ENCODE measurements at regions not wholly inside any gene's neighbourhood (a gene's known extent, or its start where the extent isn't known, plus 50 kb on each side); places are given as distances from the start of the nearest gene placed in this dataset.
"Not testable (repeated sequence)": the region's sequence is repeated elsewhere in the genome, so short reads cannot be mapped to it uniquely, and the experiment has no call there.

DNA sequence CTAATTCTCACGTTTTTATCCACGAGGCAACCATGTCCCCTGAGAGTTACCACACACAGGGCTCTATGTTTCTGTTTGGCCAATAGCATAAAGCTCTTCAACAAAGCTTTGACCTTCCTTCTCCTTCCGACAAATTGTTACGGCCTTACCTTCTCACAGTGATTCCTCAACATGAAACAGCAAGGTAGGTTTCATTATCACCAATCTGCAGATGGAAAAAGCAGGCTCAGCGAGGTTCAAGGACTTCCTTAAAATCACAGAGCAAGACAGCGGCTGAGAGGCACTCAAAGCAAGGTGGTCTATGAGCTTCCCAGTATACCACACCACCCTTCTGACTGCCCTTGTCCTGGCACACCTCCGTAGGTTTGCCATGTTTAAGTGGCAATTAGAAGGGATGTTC is 360.0 kb downstream of the CD83 start:
- Histone ChIP-seq H3K9me2 (ENCODE audit: insufficient read depth, low read length) (no peaks in the 10 kb centered on the region), H3F3A (ENCODE audit: insufficient read depth, low read length, poor library complexity, severe bottlenecking) (no peaks in the 10 kb centered on the region), H4K20me1 (ENCODE audit: insufficient read depth) (no peaks in the 10 kb centered on the region), H3K79me2 (replicated peaks; ENCODE audit: insufficient read depth, low read length) (no peaks in the 10 kb centered on the region), H3K36me3 (ENCODE audit: insufficient read depth, low read length) (no peaks in the 10 kb centered on the region), H3K27me3 (ENCODE audit: insufficient read depth, low read depth, low read length) (no peaks in the 10 kb centered on the region), H3K4me2 (ENCODE audit: low read length) (no peak overlapping the region), H2AFZ (ENCODE audit: low read depth, low read length) (no peak overlapping the region), H3K9ac (ENCODE audit: low read length) (no peak overlapping the region), H3K4me3 (ENCODE audit: low read length) (no peak overlapping the region), H3K9me3 (ENCODE audit: low read length) (no peaks in the 10 kb centered on the region), H3K27ac (ENCODE audit: low read length) (no peak overlapping the region)
- no peak for TF ChIP-seq EZH2 (IDR thresholded peaks at IDR 0.05; ENCODE audit: borderline replicate concordance, insufficient read depth, low read length, poor library complexity, severe bottlenecking)

DNA sequence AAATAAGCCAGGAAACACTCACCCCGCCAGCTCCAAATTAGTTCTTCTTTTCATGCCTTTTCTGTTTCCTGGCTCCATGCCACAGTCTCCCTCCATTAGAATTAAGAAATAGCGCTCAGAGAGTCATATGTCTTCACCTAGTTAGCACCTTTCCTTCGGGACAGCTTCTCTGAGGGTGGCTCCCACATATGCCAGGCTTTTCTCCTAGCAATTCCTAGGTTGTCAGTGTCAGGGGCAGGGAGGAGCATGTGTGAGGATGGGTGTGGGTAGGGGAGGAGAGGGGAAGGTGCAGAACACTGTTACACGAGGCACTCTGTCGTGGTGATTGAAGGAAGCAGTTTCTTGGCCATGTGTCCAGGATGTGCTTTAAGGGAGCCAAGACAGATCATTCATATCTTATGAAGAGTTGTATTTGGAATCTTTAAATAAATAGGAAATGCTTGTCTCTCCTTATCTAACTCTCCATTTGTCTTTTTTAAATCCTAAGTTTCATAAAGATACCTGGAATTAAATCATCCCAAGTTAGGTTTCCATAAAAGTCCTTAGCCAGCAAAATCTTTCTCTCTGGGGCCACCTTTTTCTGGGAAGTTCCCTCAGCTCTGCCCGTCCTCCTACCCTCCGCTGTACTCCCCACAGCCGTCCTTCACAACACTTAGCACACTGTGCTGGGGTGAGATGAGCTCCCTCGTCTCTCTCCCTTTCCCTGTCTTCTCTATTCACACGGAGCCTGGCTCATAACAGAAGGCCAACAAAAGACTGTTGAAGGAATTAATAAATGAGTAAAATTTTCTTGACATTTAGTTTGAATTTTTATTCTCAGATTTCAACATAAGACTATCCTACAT is 361.0 kb downstream of the CD83 start:
- Histone ChIP-seq H3K4me2 (ENCODE audit: low read length) (no peak overlapping the region), H3K79me2 (replicated peaks; ENCODE audit: insufficient read depth, low read length) (no peaks in the 10 kb centered on the region), H3K27me3 (ENCODE audit: insufficient read depth, low read depth, low read length) (no peaks in the 10 kb centered on the region), H3K36me3 (ENCODE audit: insufficient read depth, low read length) (no peaks in the 10 kb centered on the region), H4K20me1 (ENCODE audit: insufficient read depth) (no peaks in the 10 kb centered on the region), H3K9me2 (ENCODE audit: insufficient read depth, low read length) (no peaks in the 10 kb centered on the region), H3K9ac (ENCODE audit: low read length) (no peak overlapping the region), H3K9me3 (ENCODE audit: low read length) (no peaks in the 10 kb centered on the region), H3F3A (ENCODE audit: insufficient read depth, low read length, poor library complexity, severe bottlenecking) (no peaks in the 10 kb centered on the region), H3K4me3 (ENCODE audit: low read length) (no peak overlapping the region), H3K27ac (ENCODE audit: low read length) (no peak overlapping the region), H2AFZ (ENCODE audit: low read depth, low read length) (no peak overlapping the region)
- TF ChIP-seq, protein P1, sequence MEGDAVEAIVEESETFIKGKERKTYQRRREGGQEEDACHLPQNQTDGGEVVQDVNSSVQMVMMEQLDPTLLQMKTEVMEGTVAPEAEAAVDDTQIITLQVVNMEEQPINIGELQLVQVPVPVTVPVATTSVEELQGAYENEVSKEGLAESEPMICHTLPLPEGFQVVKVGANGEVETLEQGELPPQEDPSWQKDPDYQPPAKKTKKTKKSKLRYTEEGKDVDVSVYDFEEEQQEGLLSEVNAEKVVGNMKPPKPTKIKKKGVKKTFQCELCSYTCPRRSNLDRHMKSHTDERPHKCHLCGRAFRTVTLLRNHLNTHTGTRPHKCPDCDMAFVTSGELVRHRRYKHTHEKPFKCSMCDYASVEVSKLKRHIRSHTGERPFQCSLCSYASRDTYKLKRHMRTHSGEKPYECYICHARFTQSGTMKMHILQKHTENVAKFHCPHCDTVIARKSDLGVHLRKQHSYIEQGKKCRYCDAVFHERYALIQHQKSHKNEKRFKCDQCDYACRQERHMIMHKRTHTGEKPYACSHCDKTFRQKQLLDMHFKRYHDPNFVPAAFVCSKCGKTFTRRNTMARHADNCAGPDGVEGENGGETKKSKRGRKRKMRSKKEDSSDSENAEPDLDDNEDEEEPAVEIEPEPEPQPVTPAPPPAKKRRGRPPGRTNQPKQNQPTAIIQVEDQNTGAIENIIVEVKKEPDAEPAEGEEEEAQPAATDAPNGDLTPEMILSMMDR (IDR thresholded peaks at IDR 0.05; ENCODE audit: poor library complexity, severe bottlenecking), result no peak
- TF ChIP-seq, protein P2, sequence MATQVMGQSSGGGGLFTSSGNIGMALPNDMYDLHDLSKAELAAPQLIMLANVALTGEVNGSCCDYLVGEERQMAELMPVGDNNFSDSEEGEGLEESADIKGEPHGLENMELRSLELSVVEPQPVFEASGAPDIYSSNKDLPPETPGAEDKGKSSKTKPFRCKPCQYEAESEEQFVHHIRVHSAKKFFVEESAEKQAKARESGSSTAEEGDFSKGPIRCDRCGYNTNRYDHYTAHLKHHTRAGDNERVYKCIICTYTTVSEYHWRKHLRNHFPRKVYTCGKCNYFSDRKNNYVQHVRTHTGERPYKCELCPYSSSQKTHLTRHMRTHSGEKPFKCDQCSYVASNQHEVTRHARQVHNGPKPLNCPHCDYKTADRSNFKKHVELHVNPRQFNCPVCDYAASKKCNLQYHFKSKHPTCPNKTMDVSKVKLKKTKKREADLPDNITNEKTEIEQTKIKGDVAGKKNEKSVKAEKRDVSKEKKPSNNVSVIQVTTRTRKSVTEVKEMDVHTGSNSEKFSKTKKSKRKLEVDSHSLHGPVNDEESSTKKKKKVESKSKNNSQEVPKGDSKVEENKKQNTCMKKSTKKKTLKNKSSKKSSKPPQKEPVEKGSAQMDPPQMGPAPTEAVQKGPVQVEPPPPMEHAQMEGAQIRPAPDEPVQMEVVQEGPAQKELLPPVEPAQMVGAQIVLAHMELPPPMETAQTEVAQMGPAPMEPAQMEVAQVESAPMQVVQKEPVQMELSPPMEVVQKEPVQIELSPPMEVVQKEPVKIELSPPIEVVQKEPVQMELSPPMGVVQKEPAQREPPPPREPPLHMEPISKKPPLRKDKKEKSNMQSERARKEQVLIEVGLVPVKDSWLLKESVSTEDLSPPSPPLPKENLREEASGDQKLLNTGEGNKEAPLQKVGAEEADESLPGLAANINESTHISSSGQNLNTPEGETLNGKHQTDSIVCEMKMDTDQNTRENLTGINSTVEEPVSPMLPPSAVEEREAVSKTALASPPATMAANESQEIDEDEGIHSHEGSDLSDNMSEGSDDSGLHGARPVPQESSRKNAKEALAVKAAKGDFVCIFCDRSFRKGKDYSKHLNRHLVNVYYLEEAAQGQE (IDR thresholded peaks at IDR 0.05; ENCODE audit: borderline replicate concordance), result no peak
- TF ChIP-seq EP300 (conservative IDR thresholded peaks at IDR 0.05; ENCODE audit: poor library complexity, severe bottlenecking) (no peak), SMC3 (conservative IDR thresholded peaks at IDR 0.05; ENCODE audit: poor library complexity) (no peak), POLR2AphosphoS5 (IDR thresholded peaks at IDR 0.05) (no peak), EZH2 (IDR thresholded peaks at IDR 0.05; ENCODE audit: borderline replicate concordance, insufficient read depth, low read length, poor library complexity, severe bottlenecking) (no peak), MXI1 (conservative IDR thresholded peaks at IDR 0.05; ENCODE audit: poor library complexity, severe bottlenecking) (no peak), TAF1 (IDR thresholded peaks at IDR 0.05; ENCODE audit: low read depth) (no peak)

DNA sequence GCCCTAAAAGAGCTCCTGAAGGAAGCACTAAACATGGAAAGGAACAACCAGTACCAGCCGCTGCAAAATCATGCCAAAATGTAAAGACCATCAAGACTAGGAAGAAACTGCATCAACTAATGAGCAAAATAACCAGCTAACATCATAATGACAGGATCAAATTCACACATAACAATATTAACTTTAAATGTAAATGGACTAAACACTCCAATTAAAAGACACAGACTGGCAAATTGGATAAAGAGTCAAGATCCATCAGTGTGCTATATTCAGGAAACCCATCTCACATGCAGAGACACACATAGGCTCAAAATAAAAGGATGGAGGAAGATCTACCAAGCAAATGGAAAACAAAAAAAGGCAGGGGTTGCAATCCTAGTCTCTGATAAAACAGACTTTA is 364.4 kb downstream of the CD83 start:
- not testable (repeated sequence) for H3K4me3 ChIP-seq (ENCODE audit: low read length); H3K9ac ChIP-seq (ENCODE audit: low read length); H3K27me3 ChIP-seq (ENCODE audit: insufficient read depth, low read depth, low read length); H3F3A ChIP-seq (ENCODE audit: insufficient read depth, low read length, poor library complexity, severe bottlenecking); H3K4me2 ChIP-seq (ENCODE audit: low read length); H3K36me3 ChIP-seq (ENCODE audit: insufficient read depth, low read length); H3K79me2 ChIP-seq (replicated peaks; ENCODE audit: insufficient read depth, low read length); H3K27ac ChIP-seq (ENCODE audit: low read length); H3K9me3 ChIP-seq (ENCODE audit: low read length); H2AFZ ChIP-seq (ENCODE audit: low read depth, low read length); H3K9me2 ChIP-seq (ENCODE audit: insufficient read depth, low read length); H4K20me1 ChIP-seq (ENCODE audit: insufficient read depth)
